Erythroblast (primary cell): ENCODE measurements at regions not wholly inside any gene's neighbourhood (a gene's known extent, or its start where the extent isn't known, plus 50 kb on each side); places are given as distances from the start of the nearest gene placed in this dataset.
A peak's percentile ranks its signal among the peaks of the same experiment; 100 is the strongest.

Experiments
- DNase-seq, 2 experiments: peaks; one replicate each; lab custom pipeline; 2025; lab: John Stamatoyannopoulos, UW
- GATA1 ChIP-seq: IDR thresholded peaks from 2 replicates; pipeline ENCODE4 v1.6.1; 2011; ENCODE audit warnings: low read depth, mild to moderate bottlenecking, control low read depth, low read length, moderate library complexity
- POLR2A ChIP-seq: IDR thresholded peaks from 2 replicates; pipeline ENCODE4 v1.6.1; 2011; ENCODE audit warnings: mild to moderate bottlenecking, low read length

GRCh38 chr7:1359681-1360485 lies 99.4 kb downstream of the MICALL2 start:
- no peak for DNase-seq
- TF ChIP-seq POLR2A (no peak), GATA1 (no peak)

GRCh38 chr7:1360521-1360971 lies 98.7 kb downstream of the MICALL2 start:
- TF ChIP-seq GATA1, result no peak
- no peak for TF ChIP-seq POLR2A
- DNase-seq, result no peak

GRCh38 chr7:1361016-1361755 lies 98.1 kb downstream of the MICALL2 start:
- DNase-seq, result no peak
- TF ChIP-seq GATA1, result no peak

- DNase-seq, result no peak
- TF ChIP-seq GATA1, result no peak
- no peak for TF ChIP-seq POLR2A
These were observed 97.5 kb downstream of the MICALL2 start for GRCh38 chr7:1361756-1362125.

- DNase-seq, result no peak
- no peak for TF ChIP-seq POLR2A
- TF ChIP-seq GATA1, result no peak
These were observed 97.0 kb downstream of the MICALL2 start for GRCh38 chr7:1362301-1362700.

GRCh38 chr7:1364068-1364905 lies 95.0 kb downstream of the MICALL2 start:
- DNase-seq, result no peak
- TF ChIP-seq POLR2A, result no peak
- TF ChIP-seq GATA1, result no peak

GRCh38 chr7:1364906-1365570 lies 94.2 kb downstream of the MICALL2 start:
- TF ChIP-seq POLR2A, result no peak
- no peak for TF ChIP-seq GATA1
- DNase-seq, result no peak

- DNase-seq, result peak in 1 of 2 experiments; percentile 16
- TF ChIP-seq POLR2A (no peak), GATA1 (no peak)
These were observed 93.4 kb downstream of the MICALL2 start for GRCh38 chr7:1365846-1366245.

GRCh38 chr7:1366801-1367405 lies 92.4 kb downstream of the MICALL2 start:
- no peak for DNase-seq

GRCh38 chr7:1367501-1368183 lies 91.6 kb downstream of the MICALL2 start:
- no peak for DNase-seq
- TF ChIP-seq POLR2A, result no peak
- no peak for TF ChIP-seq GATA1

More at GRCh38 chr7:1366801-1367405, 92.4 kb downstream of the MICALL2 start:
- TF ChIP-seq GATA1 (no peak), POLR2A (no peak)

GRCh38 chr7:1368184-1368681 lies 91.0 kb downstream of the MICALL2 start:
- TF ChIP-seq POLR2A (no peak), GATA1 (no peak)
- no peak for DNase-seq

- peak; percentile 59 to 63 for DNase-seq
- TF ChIP-seq POLR2A (no peak), GATA1 (no peak)
These were observed 90.3 kb downstream of the MICALL2 start for GRCh38 chr7:1368682-1369571.
